Gastrocnemius medialis (tissue), 4 donors: ENCODE measurements at regions not wholly inside any gene's neighbourhood (a gene's known extent, or its start where the extent isn't known, plus 50 kb on each side); places are given as distances from the start of the nearest gene placed in this dataset.
"Not testable (repeated sequence)": the region's sequence is repeated elsewhere in the genome, so short reads cannot be mapped to it uniquely, and the experiment has no call there.

Experiments used
- CTCF ChIP-seq, 5 experiments: fragments of 450-650 bp in 3 of 5; fragments of 200-600 bp in 2 of 5; sonication (generic) in 2 of 5; IDR thresholded peaks in 4 of 5; conservative IDR thresholded peaks in 1 of 5; 1 replicate in 4 of 5; 2 replicates in 1 of 5; pipeline ENCODE4 v1.5.1; 2016 to 2019; ENCODE audit warnings: antibody characterized with exemption in 5 of 5, mild to moderate bottlenecking in 3 of 5, moderate library complexity in 3 of 5
- POLR2A ChIP-seq, 2 donors: fragments of 450-650 bp; IDR thresholded peaks; one replicate each; pipeline ENCODE4 v1.6.1; 2017; ENCODE audit warnings: antibody characterized with exemption in 2 of 2, mild to moderate bottlenecking in 2 of 2, moderate library complexity in 2 of 2

- not testable (repeated sequence) for TF ChIP-seq POLR2A (IDR thresholded peaks at IDR 0.05); CTCF (IDR thresholded peaks at IDR 0.05 in 4 of 5, conservative IDR thresholded peaks at IDR 0.05 in 1 of 5)
Measured at GRCh38 chr15:62518666-62519065, 353.6 kb upstream of the C2CD4B start.
